Caki2 (cell line): ENCODE measurements at regions not wholly inside any gene's neighbourhood (a gene's known extent, or its start where the extent isn't known, plus 50 kb on each side); places are given as distances from the start of the nearest gene placed in this dataset.
"Not testable (repeated sequence)": the region's sequence is repeated elsewhere in the genome, so short reads cannot be mapped to it uniquely, and the experiment has no call there.

Source experiments
- DNase-seq: peaks from one replicate; pipeline ENCODE4 v3.0.0-alpha.2; 2015; ENCODE audit warnings: low read depth
- in situ Hi-C: cut with HindIII; loops from 2 replicates; pipeline ENCODE4 v1.10.0; 2016; ENCODE audit warnings: low sequenced_read_pairs, low pct_unique_long_range_greater_than_20kb, mixed read lengths

DNA sequence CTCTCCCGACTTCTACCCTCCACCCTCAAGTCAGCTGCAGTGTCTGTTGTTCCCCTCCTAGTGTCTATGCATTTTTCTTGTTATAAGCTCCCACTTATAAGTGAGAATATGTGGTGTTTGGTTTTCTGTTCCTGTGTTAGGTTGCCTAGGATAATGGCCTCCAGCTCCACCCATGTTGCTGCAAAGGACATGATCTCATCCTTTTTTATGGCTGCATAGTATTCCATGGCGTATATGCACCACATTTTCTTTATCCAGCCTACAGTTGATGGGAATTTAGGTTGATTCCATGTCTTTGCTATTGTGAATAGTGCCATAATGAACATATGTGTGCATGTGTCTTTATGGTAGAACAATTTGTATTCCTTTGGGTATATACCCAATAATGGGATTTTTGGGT is 80.7 kb downstream of the SPTSSA start:
- in situ Hi-C loops, DNase-seq: not testable (repeated sequence)

DNA sequence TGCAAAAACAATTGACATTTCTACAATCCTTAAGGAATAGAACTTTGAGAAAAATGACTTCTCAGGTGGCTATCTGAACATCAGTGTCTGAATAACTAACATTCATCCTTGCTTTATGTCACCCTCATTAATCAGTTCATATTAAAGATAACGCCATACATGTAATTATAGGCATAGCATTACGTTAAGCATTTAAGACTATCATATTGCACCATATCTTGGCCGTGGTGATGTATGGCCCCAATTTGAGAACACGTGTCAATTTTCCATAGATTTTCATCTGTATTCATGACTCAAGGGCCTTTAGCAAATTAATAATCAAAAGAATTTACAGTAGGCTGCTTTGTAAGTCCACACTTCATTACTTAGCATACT is 81.6 kb downstream of the SPTSSA start:
- in situ Hi-C loops = no loop called here
- no peak for DNase-seq

DNA sequence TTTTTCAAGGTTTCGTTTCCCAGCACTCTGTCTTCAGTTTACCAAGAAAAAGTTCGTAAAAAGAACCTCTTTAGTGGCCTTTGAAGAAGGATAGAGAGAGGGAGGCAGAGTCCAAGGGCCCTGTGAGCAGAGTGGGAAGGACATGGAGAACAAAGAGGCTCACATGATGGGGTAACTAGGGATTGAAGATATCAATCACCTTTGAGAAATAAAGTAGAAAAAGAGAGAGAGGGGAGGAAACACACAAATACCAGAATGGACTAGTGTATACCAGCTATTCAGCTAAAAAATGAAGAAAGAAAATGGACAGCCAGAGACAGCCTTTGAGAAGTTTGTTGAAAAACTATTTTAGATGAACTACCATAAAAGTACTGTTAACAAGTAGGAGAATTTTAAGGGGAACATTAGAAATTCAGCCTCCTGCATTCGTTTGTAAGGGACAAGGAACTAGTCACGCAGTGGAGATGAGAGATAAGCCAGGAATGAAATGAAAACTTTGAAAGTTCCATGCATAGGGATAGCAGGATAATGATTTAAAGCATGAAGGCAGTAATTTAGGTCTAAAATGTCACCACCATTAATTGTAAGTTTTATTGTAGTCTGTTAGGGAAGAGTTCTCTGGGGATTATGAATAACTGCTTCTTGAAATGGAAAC is 82.1 kb downstream of the SPTSSA start:
- in situ Hi-C loops = no loop called here
- no peak for DNase-seq

DNA sequence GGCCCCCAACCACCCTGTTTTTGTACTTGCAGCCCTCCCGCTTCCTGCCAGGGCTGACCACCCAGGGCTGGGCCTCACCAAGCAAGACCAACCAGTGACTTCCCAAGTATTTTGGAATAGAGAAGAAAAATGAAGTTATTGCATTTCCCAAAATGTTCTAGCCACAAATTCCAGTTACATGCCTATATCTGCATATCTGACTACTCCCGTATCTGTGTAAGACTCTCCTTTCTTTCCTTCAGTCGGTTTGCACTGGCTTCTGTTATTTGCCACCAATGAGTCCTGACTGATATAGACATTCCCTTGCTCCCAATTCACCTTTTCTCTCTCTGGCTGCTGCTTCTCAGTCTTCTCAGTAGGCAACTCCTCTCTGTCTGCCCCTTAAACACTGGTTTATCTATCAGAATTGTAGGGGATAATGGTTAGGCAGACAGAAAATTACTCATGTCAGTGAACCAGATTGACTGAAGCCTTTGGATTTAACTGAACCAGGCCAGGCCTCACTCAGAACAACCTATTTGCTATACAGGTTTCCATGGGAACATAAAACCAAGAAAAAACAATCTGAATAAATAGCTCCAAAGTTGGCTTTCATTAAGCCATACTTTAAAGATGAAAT is 85.3 kb downstream of the SPTSSA start:
- in situ Hi-C loops = no loop called here
- DNase-seq = no peak

DNA sequence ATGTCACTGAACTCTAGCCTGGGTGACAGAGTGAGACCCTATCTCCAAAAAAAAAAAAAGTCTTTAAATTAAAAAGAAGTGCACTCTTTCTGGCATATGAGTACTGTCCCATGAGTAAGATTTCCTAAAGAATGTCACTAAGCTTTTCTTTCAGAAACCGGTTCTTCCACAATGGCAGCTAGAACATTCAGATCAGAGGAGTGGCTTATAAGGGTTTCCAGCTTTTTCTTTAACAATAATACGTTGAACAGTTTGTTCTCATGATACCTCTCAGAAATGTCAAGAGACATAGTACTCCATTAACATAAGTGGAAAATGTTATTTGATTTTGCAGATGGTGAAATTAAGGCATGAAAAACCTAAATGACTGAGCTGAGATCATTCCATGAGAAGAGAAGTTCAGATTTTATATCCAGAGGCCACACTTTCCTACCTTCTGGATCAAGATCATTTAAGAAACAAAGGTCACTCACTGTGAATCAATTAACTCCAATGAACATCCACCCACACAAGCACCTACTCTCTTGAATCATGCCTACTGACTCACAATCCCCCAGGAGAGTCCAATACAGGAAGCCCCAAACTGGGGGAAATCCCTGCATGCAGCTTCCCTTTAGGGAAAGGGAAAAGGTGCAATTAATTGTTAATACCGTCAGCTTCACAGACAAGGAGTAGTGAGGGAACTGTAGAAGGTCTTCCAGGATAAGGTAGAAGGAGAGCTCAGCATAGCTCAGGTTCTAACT is 86.9 kb downstream of the SPTSSA start:
- no peak for DNase-seq
- in situ Hi-C loops = no loop called here

DNA sequence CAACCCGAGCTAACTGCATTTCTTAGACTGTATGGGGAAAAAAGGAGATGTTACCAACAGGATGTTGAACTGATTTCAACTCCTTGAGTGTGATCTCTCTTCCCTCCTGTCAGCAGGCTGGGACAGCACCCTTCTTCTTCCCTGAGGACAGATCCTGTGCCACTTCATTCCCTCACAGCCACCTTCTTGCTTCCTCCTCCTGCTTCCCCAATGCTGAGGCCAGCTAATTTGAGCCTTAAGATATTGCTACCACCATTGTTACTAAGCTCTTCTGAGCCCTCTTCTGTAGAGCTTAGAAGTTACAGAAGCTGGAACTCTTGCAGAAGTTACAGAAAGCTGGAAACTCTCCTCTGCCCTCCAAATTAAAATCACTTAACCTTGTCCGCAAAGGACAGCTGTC is 88.8 kb downstream of the SPTSSA start:
- DNase-seq = no peak
- in situ Hi-C loops = no loop called here

DNA sequence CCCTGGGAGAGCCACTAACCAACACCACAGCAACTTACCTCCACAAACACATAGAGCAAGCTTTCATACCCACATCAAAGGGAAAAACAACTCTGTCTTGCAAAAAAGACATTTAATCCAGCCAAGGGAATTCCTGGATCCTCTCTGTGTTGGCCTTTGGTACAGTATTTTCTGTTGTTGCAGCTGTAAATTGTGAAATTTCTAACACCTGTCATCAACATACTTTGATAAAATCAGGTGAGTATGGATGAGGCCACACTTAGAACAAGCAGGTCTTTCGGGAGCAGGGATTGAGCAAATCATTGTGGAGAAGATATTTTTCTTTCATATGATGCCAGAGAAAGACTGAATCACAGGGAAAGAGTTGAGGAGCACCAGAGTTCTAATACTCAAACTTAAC is 89.3 kb downstream of the SPTSSA start:
- DNase-seq = no peak
- in situ Hi-C loops = no loop called here

DNA sequence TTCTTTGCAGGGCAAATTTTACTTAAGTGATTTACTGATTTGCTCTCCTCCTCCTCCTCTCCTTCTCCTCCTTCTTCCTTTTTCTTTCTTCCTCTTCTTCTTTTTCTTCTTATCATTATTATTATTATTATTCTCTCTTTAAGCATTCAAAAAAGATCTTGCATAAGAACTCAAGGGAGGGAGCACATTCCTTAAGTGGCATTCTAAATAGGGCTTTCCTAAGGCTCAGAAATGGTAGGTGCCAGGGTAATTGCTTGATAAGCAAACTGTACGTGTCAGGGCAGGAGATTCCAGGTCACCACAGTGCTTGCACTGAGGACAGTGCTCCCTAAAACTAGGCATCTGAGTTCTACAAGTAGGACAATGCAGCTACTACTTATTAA is 92.4 kb downstream of the SPTSSA start:
- in situ Hi-C loops = no loop called here

DNA sequence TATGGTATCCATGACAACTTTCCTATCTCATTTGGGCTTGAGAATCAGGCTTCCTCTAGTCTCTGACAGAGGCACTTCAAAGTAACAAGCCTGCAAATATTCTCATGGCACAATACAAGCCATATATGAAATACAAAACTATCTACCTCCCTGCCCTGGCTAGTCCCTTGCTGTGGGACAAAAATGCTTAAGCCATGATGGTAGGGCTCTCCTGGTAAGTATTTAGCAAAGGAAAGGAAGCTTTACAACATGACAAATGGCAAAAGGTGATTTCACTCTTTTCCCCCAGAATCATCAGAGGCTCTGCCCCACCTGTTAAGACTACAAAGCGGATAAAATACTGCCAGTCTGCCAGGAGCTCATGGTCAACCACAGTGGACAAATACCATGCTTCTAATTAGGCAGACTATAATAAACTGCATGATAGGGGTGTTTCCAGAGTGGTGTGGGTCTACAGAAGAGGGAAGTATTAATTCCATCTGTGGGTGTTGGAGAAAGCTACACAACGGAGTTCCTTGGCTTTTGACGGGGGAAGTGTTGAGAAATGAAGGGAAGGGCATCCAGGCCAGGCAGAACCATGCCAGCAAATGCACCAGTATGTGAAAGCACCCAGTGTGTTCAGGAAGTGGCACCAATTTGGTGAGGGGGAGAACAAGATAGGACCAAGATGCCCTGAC is 92.9 kb downstream of the SPTSSA start:
- DNase-seq = no peak
- in situ Hi-C loops = no loop called here

More for the DNA sequence above, 92.4 kb downstream of the SPTSSA start:
- DNase-seq = no peak

DNA sequence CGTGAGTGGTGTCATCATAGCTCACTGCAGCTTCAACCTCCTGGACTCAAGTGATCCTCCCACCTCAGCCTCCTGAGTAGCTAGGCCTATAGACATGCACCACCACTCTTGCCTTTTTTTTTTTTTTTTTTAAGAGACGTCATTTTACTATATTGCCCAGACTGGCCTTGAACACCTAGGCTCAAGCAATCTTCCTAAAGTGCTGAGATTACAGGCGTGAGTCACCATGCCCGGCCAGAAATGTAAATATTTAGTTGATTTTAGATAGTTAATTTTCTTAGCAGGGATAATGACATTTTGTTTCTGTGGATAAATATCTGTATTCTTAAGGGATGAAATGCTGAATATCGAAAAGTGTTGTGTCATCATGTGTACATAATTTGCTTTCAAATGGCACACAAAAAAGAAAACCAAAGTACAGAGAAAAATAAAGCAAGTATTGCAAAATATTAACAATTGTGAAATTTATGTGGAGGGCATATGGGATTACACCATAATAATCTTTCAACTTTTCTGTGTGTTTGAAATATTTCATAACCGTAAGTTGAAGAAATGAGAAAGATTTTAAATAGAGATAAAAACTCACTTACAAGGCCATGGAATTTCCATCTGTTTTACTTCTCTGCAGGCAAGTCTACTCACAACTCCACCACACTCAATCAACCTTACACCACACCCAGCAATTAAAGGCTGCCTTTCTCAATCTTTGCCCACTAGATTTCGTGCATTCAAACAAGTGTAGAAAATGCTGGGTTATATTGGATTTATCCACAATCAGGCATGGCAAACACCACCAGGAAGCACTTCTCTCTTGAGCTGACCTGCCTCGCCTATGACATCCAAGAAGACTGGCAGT is 93.7 kb downstream of the SPTSSA start:
- in situ Hi-C loops = no loop called here

DNA sequence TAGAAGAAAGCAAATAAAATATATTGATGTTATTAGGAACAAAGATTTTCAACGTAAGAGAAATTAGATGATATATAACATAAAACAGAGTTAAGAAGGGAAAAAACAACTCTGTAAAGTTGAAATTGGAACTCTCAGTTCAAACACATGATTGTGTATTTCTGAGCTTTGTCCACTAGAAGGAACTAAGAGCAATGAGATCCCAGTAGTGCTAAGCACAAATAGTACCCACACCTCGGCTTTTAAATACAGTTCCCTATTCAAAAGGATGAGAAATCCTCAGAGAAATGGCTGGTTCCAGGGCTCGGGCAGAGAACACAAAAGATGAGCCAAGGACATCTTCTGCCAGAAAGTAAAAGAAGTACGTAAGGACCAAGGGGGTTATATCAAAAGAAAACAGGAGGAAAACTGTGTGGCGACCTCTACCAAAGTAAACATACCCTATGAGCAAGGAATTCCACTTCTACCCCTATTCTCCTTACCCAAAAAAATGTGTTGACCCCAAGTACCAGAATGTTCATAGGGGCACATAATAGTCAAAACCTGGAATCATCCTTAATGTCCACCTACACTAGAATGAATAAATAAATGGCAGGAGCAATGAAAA is 96.6 kb downstream of the SPTSSA start:
- no peak for DNase-seq
- in situ Hi-C loops = no loop called here

More for the DNA sequence above, 93.7 kb downstream of the SPTSSA start:
- DNase-seq = no peak

DNA sequence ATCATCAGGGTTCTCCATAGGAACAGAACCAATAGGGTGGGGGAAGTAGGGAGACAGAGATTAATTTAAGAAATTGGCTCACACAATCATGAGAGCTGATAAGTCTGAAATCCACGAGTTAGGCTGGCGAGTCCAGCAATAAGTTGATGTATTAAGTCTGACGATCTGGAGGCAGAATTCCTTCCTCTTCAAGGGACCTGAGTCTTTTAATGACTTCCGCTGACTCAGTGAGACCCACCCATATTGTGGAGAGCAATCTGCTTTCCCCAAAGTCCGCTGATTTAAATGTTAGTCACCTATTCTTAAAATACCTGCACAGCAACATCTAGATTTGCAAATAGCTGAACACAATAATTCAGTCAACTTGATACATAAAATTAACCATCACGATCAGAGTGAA is 97.8 kb downstream of the SPTSSA start:
- in situ Hi-C loops = no loop called here
- no peak for DNase-seq

DNA sequence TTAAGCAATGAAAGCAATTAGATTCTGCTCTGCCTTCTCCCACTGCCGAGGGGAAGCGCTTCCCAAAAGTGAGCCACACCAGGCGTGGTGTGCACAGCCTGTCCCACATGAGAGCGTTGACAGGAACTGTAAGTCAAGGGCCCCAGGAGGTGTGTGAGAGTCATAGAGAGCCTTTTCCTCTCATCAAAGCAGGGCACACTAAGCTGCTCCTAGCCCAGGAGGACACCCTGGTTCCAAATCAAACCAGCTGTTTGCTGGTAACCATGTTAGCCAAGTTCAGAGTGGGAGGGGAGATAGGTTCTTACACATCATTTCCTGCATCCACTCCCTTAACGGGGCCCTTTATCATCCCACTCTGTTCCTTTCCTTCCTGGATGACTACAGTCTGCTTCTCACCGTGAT is 98.3 kb downstream of the SPTSSA start:
- DNase-seq = no peak
- in situ Hi-C loops = no loop called here

DNA sequence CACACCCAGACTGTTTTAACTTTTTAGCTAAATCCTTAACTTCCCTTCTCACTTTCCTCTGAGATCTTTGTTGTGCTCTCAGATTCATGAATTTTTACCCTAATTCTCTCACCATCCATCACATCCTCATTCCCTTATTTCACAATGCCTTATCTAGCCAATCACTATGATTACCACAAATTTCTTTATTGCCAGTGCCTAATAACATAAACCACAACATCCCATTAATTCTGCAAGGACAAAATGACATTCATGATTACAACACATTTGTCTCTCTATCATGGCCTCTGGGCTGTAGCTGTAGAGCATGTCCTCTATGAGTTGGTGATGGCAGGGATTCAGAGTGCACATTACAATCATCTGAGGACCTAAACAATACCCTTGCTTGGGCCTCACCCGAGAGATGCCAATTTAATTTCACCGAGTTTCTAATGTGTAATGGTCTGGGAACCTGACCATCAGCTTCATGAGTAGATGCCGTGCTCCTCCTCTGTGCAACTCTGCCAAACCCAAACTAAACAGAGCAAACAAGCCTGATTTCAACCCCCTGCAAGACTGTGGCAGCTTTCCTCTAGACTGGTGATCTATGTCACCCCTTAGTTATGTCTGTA is 99.3 kb downstream of the SPTSSA start:
- in situ Hi-C loops = no loop called here
- no peak for DNase-seq

DNA sequence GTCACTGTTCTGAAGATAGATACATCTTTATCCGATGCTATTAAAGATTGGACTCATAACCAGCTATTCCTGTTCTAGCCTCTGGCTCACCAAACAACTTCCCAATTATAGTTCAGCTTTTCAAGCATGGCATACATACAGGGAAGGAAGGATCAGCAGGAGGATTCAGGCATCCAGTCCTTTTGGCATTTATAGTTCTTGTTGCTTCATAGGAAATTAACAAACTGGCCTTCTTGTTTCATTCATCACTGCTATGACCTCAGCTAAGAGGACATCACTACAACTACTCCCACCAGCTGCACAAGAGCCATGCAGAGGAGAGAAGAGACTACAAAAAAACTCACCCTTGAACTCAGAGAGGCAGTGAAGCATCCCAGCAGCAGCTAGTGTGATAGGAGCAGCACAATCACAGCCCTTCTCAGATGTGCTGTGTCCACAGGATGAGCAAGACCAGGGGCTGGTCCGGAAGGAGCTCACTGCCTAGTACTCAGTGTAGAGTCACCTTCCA is 100.5 kb downstream of the SPTSSA start:
- in situ Hi-C loops = no loop called here
- DNase-seq = no peak

DNA sequence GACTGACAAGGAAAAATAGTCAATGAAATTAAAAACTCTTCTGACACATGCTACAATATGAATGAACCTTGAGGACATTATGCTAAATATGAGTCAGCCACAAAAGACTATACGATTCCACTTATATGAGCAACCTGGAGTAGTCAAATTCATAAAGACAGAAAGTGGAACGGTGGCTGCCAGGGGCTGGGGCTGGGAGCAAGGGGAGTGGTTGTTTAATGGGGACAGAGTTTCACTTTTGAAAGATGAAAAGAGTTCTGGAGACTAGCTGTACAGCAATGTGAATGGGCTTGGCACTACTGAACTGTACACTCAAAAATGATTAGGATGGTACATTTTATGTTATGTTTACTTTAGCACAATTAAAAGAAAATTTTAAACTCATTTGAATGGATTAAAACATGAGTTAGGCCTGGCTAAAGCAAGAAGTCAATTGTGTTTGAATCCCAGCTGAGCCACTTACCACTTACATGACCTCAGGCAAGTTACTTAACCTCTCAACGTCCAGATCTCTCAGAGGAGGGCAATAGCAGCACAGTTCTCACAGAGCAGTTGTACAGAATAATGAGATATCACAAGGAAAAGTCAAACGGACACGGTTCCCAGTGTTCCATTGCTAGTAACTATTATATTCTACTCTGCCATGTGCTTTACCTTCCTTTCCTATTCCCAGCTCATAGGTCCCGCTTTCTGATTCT is 102.5 kb downstream of the SPTSSA start:
- in situ Hi-C loops = no loop called here
- no peak for DNase-seq

DNA sequence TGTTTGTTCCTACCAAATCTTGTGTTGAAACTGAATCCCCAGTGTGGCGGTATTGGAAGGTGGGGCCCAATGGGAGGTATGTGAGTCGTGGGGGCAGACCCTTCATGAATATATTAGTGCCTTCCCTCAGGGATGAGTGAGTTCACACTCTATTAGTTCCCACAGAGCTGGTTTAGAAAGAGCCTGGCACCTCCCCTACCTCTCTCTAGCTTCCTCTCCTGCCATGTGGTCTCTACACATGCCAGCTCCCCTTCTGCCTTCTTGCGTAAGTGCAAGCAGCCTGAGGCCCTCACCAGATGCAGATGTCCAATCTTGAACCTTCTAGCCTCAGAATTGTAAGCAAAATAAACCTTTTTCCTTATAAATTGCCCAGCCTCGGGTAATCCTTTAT is 105.8 kb downstream of the SPTSSA start:
- in situ Hi-C loops = no loop called here
- no peak for DNase-seq
